ENCODE measurements at regions not wholly inside any gene's neighbourhood (a gene's known extent, or its start where the extent isn't known, plus 50 kb on each side); places are given as distances from the start of the nearest gene placed in this dataset.
"Not testable (repeated sequence)": the region's sequence is repeated elsewhere in the genome, so short reads cannot be mapped to it uniquely, and the experiment has no call there.

GRCh38 chr14:48052973-48053372 is 377.6 kb upstream of the MDGA2 start:
- no peak for DNase-seq (ENCODE audit: low read depth in 2 of 2)

- no peak for DNase-seq (ENCODE audit: low read depth in 2 of 2)
Observed at GRCh38 chr14:48035836-48036235, 360.4 kb upstream of the MDGA2 start.

- no peak for DNase-seq (ENCODE audit: low read depth in 2 of 2)
Observed at GRCh38 chr14:48027115-48027514, 351.7 kb upstream of the MDGA2 start.

GRCh38 chr14:48023881-48024280 is 348.5 kb upstream of the MDGA2 start:
- DNase-seq (ENCODE audit: low read depth in 2 of 2): no peak

GRCh38 chr14:48011484-48011883 is 336.1 kb upstream of the MDGA2 start:
- not testable (repeated sequence) for DNase-seq (ENCODE audit: low read depth in 2 of 2)

GRCh38 chr14:48008646-48009045 is 333.2 kb upstream of the MDGA2 start:
- no peak for DNase-seq (ENCODE audit: low read depth in 2 of 2)

GRCh38 chr14:48005986-48006385 is 330.6 kb upstream of the MDGA2 start:
- DNase-seq (ENCODE audit: low read depth in 2 of 2): no peak

GRCh38 chr14:47993883-47994282 is 318.5 kb upstream of the MDGA2 start:
- DNase-seq (ENCODE audit: low read depth in 2 of 2): no peak

GRCh38 chr14:47988175-47988574 is 312.8 kb upstream of the MDGA2 start:
- no peak for DNase-seq (ENCODE audit: low read depth in 2 of 2)

GRCh38 chr14:47978871-47979270 is 303.5 kb upstream of the MDGA2 start:
- DNase-seq (ENCODE audit: low read depth in 2 of 2): no peak

- DNase-seq (ENCODE audit: low read depth in 2 of 2): no peak
Observed at GRCh38 chr14:47976139-47976538, 300.7 kb upstream of the MDGA2 start.

- no peak for DNase-seq (ENCODE audit: low read depth in 2 of 2)
Observed at GRCh38 chr14:47966076-47966810, 290.8 kb upstream of the MDGA2 start.

GRCh38 chr14:47961634-47962033 is 286.2 kb upstream of the MDGA2 start:
- no peak for DNase-seq (ENCODE audit: low read depth in 2 of 2)

GRCh38 chr14:47959740-47960139 is 284.3 kb upstream of the MDGA2 start:
- no peak for DNase-seq (ENCODE audit: low read depth in 2 of 2)

GRCh38 chr14:47949006-47949405 is 273.6 kb upstream of the MDGA2 start:
- no peak for DNase-seq (ENCODE audit: low read depth in 2 of 2)

GRCh38 chr14:47935332-47935731 is 259.9 kb upstream of the MDGA2 start:
- no peak for DNase-seq (ENCODE audit: low read depth in 2 of 2)

GRCh38 chr14:47929334-47929733 is 253.9 kb upstream of the MDGA2 start:
- no peak for DNase-seq (ENCODE audit: low read depth in 2 of 2)

- no peak for DNase-seq (ENCODE audit: low read depth in 2 of 2)
Observed at GRCh38 chr14:47921133-47921532, 245.7 kb upstream of the MDGA2 start.

- DNase-seq (ENCODE audit: low read depth in 2 of 2): no peak
Observed at GRCh38 chr14:47919997-47920396, 244.6 kb upstream of the MDGA2 start.

GRCh38 chr14:47919334-47919846 is 244.0 kb upstream of the MDGA2 start:
- DNase-seq (ENCODE audit: low read depth in 2 of 2): no peak

- DNase-seq (ENCODE audit: low read depth in 2 of 2): no peak
Observed at GRCh38 chr14:47917344-47917954, 242.0 kb upstream of the MDGA2 start.

GRCh38 chr14:47901141-47901540 is 225.7 kb upstream of the MDGA2 start:
- not testable (repeated sequence) for DNase-seq (ENCODE audit: low read depth in 2 of 2)

GRCh38 chr14:47899685-47900084 is 224.3 kb upstream of the MDGA2 start:
- DNase-seq (ENCODE audit: low read depth in 2 of 2): no peak

Measured in stimulated activated CD8-positive, alpha-beta memory T cell treated with anti-CD3 and anti-CD28 coated beads, Interleukin-2, amount 100 ng/mL, for 48 hours (primary cell).